ENCODE measurements at regions not wholly inside any gene's neighbourhood (a gene's known extent, or its start where the extent isn't known, plus 50 kb on each side); places are given as distances from the start of the nearest gene placed in this dataset.

- H3K9me3 ChIP-seq (replicated peaks) = no peaks in the 10 kb centered on the region
- no peaks in the 10 kb centered on the region for H3K4me1 ChIP-seq
- no peak overlapping the region for H3K4me3 ChIP-seq
- no peaks in the 10 kb centered on the region for H3K36me3 ChIP-seq
- no peaks in the 10 kb centered on the region for H3K27me3 ChIP-seq (ENCODE audit: low read depth)
- intact Hi-C loops (cut with micrococcal nuclease) = no loop called here
- TF ChIP-seq, protein P1, sequence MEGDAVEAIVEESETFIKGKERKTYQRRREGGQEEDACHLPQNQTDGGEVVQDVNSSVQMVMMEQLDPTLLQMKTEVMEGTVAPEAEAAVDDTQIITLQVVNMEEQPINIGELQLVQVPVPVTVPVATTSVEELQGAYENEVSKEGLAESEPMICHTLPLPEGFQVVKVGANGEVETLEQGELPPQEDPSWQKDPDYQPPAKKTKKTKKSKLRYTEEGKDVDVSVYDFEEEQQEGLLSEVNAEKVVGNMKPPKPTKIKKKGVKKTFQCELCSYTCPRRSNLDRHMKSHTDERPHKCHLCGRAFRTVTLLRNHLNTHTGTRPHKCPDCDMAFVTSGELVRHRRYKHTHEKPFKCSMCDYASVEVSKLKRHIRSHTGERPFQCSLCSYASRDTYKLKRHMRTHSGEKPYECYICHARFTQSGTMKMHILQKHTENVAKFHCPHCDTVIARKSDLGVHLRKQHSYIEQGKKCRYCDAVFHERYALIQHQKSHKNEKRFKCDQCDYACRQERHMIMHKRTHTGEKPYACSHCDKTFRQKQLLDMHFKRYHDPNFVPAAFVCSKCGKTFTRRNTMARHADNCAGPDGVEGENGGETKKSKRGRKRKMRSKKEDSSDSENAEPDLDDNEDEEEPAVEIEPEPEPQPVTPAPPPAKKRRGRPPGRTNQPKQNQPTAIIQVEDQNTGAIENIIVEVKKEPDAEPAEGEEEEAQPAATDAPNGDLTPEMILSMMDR (IDR thresholded peaks at IDR 0.05; ENCODE audit: borderline replicate concordance) = no peak
- DNase-seq = no peak
- no peak overlapping the region for H3K27ac ChIP-seq (replicated peaks)
Measured at GRCh38 chr2:129133692-129134641, 815.3 kb upstream of the HS6ST1 start.

GRCh38 chr2:129135017-129135416 lies 816.3 kb upstream of the HS6ST1 start:
- Histone ChIP-seq H3K4me1 (no peaks in the 10 kb centered on the region), H3K36me3 (no peaks in the 10 kb centered on the region), H3K27me3 (ENCODE audit: low read depth) (no peaks in the 10 kb centered on the region), H3K4me3 (no peak overlapping the region), H3K9me3 (replicated peaks) (no peaks in the 10 kb centered on the region), H3K27ac (replicated peaks) (no peak overlapping the region)
- no peak for DNase-seq
- TF ChIP-seq, protein P1 (IDR thresholded peaks at IDR 0.05; ENCODE audit: borderline replicate concordance) = no peak
- intact Hi-C loops (cut with micrococcal nuclease) = no loop called here

DNA sequence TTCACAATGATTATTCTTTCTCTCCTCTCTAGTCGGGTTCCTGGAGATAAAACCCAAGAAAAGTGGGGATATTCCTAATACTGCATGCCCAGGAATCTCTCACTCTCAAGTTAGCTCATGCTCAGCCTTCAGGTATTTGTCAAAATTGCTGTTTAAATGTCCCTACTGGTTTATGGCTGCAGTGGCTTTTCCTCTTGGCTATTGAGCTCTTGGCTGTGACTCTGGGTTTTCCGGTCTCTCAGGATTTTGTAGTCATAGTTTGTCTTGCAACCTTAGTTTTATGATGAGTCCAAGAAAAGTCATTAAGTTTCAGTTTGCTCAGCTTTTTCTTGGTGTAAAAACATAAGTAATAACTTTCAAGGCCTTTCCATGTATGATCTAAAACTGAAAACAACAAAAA lies 820.7 kb upstream of the HS6ST1 start:
- Histone ChIP-seq H3K27me3 (ENCODE audit: low read depth) (no peaks in the 10 kb centered on the region), H3K27ac (replicated peaks) (no peak overlapping the region), H3K36me3 (no peaks in the 10 kb centered on the region), H3K4me3 (no peak overlapping the region), H3K4me1 (no peaks in the 10 kb centered on the region), H3K9me3 (replicated peaks) (no peaks in the 10 kb centered on the region)
- no peak for DNase-seq
- TF ChIP-seq, protein P1 (IDR thresholded peaks at IDR 0.05; ENCODE audit: borderline replicate concordance) = no peak
- intact Hi-C loops (cut with micrococcal nuclease) = no loop called here

DNA sequence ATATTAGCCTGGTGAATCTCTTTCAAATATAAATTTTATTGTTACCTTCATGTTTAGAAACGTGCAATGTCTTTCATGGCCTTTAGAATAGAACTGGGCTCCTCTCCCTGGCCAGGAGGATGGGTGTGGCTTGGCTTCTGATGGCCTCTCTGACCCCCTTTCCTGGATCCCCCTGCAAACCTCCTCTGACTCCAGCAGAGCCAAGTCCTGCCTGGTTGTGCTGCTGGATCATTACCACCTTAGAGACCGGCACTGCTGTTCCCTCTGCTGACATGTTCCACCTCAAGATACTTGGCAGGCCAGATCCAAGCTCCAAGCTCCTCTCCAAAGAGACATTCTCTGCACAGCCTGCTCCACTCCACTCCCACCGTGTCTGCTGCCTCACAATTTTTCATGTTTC lies 823.8 kb upstream of the HS6ST1 start:
- H3K9me3 ChIP-seq (replicated peaks) = no peaks in the 10 kb centered on the region
- H3K27me3 ChIP-seq (ENCODE audit: low read depth) = no peaks in the 10 kb centered on the region
- no peaks in the 10 kb centered on the region for H3K4me1 ChIP-seq
- TF ChIP-seq, protein P1 (IDR thresholded peaks at IDR 0.05; ENCODE audit: borderline replicate concordance) = no peak
- intact Hi-C loops (cut with micrococcal nuclease) = no loop called here
- H3K27ac ChIP-seq (replicated peaks) = no peak overlapping the region
- no peak for DNase-seq
- H3K4me3 ChIP-seq = no peak overlapping the region
- H3K36me3 ChIP-seq = no peaks in the 10 kb centered on the region

DNA sequence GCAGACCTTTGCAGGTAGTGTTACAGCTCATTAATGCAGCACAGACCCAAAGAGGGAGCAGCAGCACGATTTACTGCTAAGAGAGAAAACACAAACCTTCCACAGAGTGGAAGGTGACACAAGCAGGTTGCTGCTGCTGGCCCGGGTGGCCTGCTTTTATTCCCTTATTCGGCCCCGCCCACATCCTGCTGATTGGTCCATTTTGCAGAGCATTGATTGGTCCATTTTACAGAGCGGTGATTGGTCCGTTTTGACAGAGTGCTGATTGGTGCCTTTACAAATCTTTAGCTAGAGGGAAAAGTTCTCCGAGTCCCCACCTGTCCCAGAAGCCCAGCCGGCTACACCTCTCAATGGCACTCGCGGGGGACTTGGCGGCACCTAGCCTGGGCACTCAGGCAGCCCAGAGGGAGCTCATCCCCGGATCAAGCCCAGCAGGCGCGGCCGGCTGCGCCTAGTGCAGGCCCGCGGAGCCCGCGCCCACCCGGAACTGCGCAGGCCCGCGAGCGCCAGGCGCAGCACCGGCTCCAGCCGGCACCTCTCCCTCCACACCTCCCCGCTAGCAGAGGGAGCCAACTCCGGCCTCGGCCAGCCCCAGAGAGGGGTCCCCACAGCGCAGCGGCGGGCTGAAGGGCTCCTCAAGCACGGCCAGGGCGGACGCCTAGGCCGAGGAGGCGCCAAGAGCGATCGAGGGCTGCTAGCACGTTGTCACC lies 825.6 kb upstream of the HS6ST1 start:
- peaks cover 9% of the 10 kb centered on the region for H3K9me3 ChIP-seq (replicated peaks)
- TF ChIP-seq, protein P1 (IDR thresholded peaks at IDR 0.05; ENCODE audit: borderline replicate concordance) = no peak
- no peak for DNase-seq
- intact Hi-C loops (cut with micrococcal nuclease) = no loop called here
- no peaks in the 10 kb centered on the region for H3K27me3 ChIP-seq (ENCODE audit: low read depth)
- no peaks in the 10 kb centered on the region for H3K4me1 ChIP-seq
- no peak overlapping the region for H3K4me3 ChIP-seq
- no peak overlapping the region for H3K27ac ChIP-seq (replicated peaks)
- H3K36me3 ChIP-seq = no peaks in the 10 kb centered on the region

Measured in left ventricle myocardium inferior (tissue), 1 donor.